Skeletal muscle cell (primary cell): ENCODE measurements at regions not wholly inside any gene's neighbourhood (a gene's known extent, or its start where the extent isn't known, plus 50 kb on each side); places are given as distances from the start of the nearest gene placed in this dataset.
"Not testable (repeated sequence)": the region's sequence is repeated elsewhere in the genome, so short reads cannot be mapped to it uniquely, and the experiment has no call there.

Source experiments
- DNase-seq: peaks from one replicate; pipeline ENCODE4 v3.0.0-alpha.2; 2010; ENCODE audit warnings: low read depth
- H3K4me3 ChIP-seq: 2 replicates; pipeline ENCODE4 v1.5.1; 2011; ENCODE audit warnings: low read depth, mild to moderate bottlenecking, control low read depth, low read length, moderate library complexity

DNA sequence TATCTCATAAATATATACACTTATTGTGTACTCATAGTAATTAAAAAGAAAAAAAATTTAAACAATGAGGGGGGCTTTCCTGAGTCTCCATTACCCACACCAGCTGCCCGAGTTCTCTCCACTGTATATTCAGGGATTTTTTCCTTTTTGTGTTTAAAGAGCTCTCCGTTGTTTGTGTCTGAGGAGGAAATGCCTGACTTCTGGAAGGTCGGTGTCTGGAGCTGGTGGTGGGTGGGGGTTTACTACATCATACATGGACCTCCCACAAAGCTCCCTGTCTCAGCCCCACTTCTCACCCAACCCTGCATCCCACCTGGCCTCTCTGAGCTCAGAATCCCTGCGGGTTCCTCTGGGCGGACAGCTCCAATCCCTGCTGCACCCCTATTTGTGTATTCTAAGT lies 64.1 kb upstream of the ETV3 start:
- no peak overlapping the region for H3K4me3 ChIP-seq
- no peak for DNase-seq

- DNase-seq = no peak
- H3K4me3 ChIP-seq = no peak overlapping the region
These were observed 63.6 kb upstream of the ETV3 start for GRCh38 chr1:157201767-157202166.

GRCh38 chr1:157200451-157200850 lies 62.3 kb upstream of the ETV3 start:
- no peak overlapping the region for H3K4me3 ChIP-seq
- no peak for DNase-seq

DNA sequence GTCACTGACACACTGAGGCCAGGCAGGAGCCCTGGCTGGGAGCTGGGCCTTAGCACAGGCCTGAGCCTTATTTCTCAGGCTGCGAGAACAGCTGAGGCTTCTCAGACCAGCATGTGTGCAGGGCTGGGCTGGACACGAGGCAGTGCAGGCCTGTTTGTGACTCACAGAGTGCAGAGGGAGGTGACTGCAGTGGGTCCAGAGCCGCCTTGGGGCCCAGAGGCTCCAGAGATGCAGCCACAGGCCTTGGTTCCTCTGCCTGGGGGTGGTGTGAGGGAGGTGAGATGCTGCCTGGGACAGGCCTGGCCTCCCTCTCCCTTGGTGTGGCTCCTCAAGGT lies 61.2 kb upstream of the ETV3 start:
- no peak overlapping the region for H3K4me3 ChIP-seq
- no peak for DNase-seq

GRCh38 chr1:157198619-157199420 lies 60.6 kb upstream of the ETV3 start:
- no peak overlapping the region for H3K4me3 ChIP-seq
- DNase-seq = no peak

- no peak for DNase-seq
- H3K4me3 ChIP-seq = no peak overlapping the region
These were observed 59.8 kb upstream of the ETV3 start for GRCh38 chr1:157197906-157198435.

DNA sequence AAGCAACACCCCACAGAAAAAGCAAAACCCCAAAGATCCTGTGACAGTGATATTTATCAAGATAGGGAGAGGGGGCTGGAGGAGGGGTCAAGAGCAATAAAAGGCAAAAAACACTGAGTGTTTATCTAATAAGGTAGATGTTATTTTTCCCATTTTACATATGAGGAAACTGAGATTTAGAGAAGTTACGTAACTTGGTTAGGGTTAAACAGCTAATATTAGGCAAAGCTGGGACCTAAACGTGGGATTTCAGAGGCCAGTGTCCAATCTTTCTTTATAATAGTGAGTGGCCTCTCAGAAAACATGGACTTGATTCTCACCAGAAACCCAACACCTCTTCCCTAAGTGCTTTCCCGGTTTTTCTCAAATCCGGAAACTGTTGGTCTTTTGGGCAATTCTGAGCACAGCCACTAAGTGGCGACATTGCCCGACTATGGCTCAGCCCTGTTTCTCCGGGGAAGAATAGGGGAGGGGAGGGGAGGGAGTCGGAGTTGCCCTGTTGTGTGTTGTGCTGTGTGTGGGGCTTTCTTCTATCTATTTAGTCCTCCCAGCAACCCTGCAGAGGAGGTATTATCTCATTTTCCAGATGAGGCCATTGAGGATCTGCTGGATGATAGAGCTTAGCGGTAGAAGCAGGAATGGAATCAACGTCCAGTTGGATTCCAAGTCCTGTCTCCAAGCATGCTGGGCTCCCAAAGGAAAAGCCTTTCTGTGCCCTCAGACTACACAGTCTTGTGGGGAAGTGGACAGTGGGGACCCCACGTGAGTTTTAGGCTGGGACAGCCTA lies 58.7 kb upstream of the ETV3 start:
- not testable (repeated sequence) for H3K4me3 ChIP-seq, DNase-seq

GRCh38 chr1:157196245-157196543 lies 58.0 kb upstream of the ETV3 start:
- no peak overlapping the region for H3K4me3 ChIP-seq
- no peak for DNase-seq

DNA sequence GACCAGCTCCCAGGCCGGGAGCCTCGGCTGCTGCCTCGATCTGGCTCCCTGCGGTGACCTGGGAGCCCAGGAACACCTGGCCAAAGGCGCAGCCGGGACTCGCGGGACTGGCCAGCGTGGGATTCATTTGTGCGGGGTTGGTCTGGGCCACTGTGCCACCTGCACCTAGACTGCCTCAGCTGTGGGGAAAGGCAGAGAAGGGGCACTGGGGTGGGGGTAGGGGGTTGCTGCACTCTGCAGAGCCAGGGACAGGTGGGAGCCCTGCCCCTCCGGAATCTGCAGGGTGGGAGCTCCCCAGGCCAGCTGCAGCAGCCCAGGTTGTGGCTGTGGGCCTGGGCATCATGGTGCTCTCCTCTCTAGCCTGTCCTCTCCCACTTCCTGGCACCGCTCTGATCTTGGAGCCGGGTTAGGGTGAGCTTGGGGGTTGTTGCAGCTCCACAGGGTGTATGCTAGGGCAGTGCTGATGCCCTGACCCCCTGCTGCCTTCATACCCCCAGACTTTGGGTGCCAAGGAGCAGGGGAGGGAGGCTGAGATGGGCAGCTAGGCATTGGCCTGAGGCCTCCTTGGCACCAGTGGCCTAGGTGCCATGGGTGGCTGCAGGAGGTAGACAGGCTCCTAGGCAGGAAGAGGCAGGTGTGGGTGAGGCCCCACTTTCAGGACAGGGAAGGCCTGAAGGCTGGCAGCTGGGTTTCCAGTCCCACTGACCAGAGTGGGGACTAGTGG lies 57.5 kb upstream of the ETV3 start:
- DNase-seq = no peak
- H3K4me3 ChIP-seq = no peak overlapping the region

DNA sequence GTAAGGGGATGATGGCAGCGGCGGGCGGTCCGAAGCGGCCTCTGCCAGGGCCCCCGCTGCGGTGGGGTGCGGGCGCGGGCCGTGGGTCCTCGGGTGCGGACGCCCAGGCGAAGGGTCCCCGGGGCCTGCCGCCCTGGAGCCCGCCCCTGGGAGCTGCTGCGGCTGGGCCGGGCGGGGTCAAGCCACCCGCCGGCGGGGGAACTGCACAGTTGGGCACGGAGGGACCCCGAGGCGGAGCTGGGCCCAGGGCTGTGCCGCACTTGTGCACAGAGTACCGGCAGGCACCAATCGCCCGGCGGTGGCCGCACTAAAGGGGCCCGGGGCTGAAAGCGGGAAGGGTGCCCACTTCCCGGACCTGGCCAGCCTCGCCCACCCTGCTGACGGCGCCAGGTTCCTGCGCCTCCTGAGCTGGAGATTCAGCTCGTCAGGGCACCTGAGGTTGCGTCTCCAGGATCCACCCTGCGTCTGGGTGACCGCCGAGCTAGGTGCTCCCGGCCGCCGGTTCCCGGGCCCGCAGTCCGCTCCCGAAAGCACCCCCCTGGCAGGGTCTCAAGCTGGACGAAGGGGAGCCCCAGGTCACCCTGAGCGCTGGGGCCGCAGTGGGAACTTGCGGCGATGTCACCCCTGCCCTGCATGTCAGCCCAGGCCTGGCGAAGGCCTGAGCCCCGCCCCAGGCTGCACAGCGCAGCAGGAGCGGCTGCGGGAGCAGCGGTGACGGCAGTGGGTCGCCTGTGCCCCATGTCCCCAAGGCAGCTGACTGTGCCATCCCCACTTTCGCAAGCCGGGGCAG lies 56.7 kb upstream of the ETV3 start:
- DNase-seq = no peak
- H3K4me3 ChIP-seq = no peak overlapping the region

GRCh38 chr1:157193702-157194391 lies 55.7 kb upstream of the ETV3 start:
- no peak overlapping the region for H3K4me3 ChIP-seq
- DNase-seq = peak; percentile 5

DNA sequence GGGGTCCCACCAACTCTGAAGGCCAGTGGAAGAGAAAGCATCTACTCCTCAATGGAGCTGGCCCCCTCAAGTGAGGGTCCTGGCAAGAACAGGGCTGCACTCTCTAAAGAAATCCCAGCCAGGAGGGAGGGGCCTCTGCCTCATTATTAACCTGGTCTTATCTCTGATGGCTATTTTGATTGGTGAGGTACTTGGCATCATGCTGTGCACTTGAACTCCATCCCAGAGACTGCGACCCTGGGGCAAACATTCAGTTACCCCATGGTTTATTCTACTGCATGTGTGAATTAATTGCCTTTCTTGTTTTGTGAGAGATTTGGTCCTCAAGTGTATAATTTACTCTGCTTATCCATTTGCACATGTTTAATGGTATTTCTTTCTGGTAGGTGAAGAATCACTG lies 55.0 kb upstream of the ETV3 start:
- no peak overlapping the region for H3K4me3 ChIP-seq
- DNase-seq = no peak

DNA sequence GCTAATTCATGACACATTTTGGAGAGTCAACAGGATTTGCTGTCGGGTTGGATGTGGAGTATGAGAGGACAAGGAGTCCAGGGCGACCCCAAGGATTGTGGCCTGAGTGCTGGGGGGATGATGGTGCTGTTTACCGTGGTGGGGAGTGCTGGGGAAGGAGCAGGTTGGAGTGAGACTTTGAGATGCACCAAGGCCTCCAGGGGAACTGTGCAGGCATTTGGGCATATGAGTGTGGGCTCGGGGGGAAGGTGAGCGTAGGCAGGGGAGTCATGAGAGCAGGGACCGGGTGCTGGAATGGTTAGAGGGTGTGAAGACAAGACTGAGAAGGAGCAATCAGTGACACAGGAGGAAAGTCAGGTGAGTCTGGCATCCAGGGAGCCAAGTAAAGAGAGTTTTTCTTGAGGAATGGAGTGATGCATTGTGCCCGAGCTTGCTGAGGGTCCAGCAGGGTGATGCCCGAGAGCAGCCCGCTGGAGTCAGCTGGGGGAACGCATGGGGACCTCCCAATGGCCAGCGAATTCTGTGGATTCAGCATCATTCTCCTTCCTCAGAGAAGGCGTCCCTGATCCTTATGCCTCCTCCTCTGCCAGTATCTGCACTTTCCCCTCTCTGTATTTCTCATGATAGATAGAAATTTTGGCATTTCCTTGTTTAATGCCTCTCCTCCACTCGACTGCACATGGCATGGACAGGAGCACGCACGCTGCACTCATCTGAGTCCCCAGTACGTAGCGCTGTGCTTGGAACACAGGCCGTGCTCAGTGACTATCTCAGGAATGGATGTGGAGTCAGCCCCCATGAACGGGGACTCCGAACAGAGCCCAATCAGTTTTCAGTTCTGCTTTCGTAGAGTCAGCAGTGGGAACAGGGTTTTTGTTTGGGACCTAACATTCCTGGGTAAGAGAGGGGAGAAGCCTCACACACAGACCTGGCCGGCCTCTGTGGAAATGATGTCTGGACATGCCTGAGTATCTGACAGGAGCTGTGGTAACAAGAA lies 52.1 kb upstream of the ETV3 start:
- no peak for DNase-seq
- no peak overlapping the region for H3K4me3 ChIP-seq

GRCh38 chr1:157189096-157189495 lies 50.9 kb upstream of the ETV3 start:
- DNase-seq = no peak
- H3K4me3 ChIP-seq = no peak overlapping the region
